Neuronal stem cell (in vitro differentiated cells): ENCODE measurements at regions not wholly inside any gene's neighbourhood (a gene's known extent, or its start where the extent isn't known, plus 50 kb on each side); places are given as distances from the start of the nearest gene placed in this dataset.

Source experiments
- DNase-seq: peaks from one replicate; pipeline ENCODE4 v3.0.0-alpha.2; 2013; ENCODE audit warnings: low spot score
- H2AFZ ChIP-seq: one replicate; pipeline ENCODE4 v1.6.1; 2013; ENCODE audit warnings: mild to moderate bottlenecking, low read length, inconsistent platforms
- H2AK5ac ChIP-seq: 2 replicates; pipeline ENCODE4 v1.6.1; 2013; ENCODE audit warnings: low read depth, mild to moderate bottlenecking, inconsistent platforms, low read length, moderate library complexity, mixed read lengths
- H2BK120ac ChIP-seq: 2 replicates; pipeline ENCODE4 v1.6.1; 2013; ENCODE audit warnings: low read depth, mild to moderate bottlenecking, inconsistent platforms, low read length, moderate library complexity, mixed read lengths
- H2BK12ac ChIP-seq: one replicate; pipeline ENCODE4 v1.6.1; 2013; ENCODE audit warnings: low read length, inconsistent platforms
- H2BK15ac ChIP-seq: 2 replicates; pipeline ENCODE4 v1.6.1; 2013; ENCODE audit warnings: mild to moderate bottlenecking, low read length, inconsistent platforms, mixed read lengths
- H2BK5ac ChIP-seq: one replicate; pipeline ENCODE4 v1.6.1; 2013; ENCODE audit warnings: inconsistent platforms, mild to moderate bottlenecking, low read length, moderate library complexity
- H3K14ac ChIP-seq: one replicate; pipeline ENCODE4 v1.6.1; 2013; ENCODE audit warnings: low read length, inconsistent platforms
- H3K18ac ChIP-seq: 2 replicates; pipeline ENCODE4 v1.6.1; 2013; ENCODE audit warnings: low read length, inconsistent platforms
- H3K23ac ChIP-seq: 2 replicates; pipeline ENCODE4 v1.6.1; 2013; ENCODE audit warnings: low read depth, mild to moderate bottlenecking, mixed read lengths, low read length, inconsistent platforms; ENCODE audit not compliant: poor library complexity
- H3K27ac ChIP-seq: replicated peaks from 3 replicates; pipeline ENCODE4 v1.5.1; 2013; ENCODE audit warnings: low read length, inconsistent platforms
- H3K27me3 ChIP-seq, 3 experiments: 2 replicates each; pipeline ENCODE4 v1.6.1; 2013; ENCODE audit warnings: low read length in 3 of 3, mild to moderate bottlenecking in 2 of 3, inconsistent platforms in 1 of 3, low read depth in 1 of 3, mixed read lengths in 1 of 3, moderate library complexity in 1 of 3; ENCODE audit not compliant: control insufficient read depth in 3 of 3, insufficient read depth in 3 of 3
- H3K36me3 ChIP-seq, 2 donors: replicated peaks in 1 of 2; 2 replicates each; pipeline ENCODE4 v1.6.1; 2013; ENCODE audit warnings: low read length in 2 of 2; ENCODE audit not compliant: control insufficient read depth in 2 of 2, insufficient read depth in 2 of 2
- H3K4ac ChIP-seq: 2 replicates; pipeline ENCODE4 v1.6.1; 2013; ENCODE audit warnings: inconsistent platforms, mild to moderate bottlenecking, low read length, moderate library complexity
- H3K4me1 ChIP-seq, 2 donors: 1 replicate in 1 of 2; 2 replicates in 1 of 2; pipeline ENCODE4 v1.6.1; 2013; ENCODE audit warnings: low read length in 2 of 2, low read depth in 1 of 2; ENCODE audit not compliant: control insufficient read depth in 2 of 2, insufficient read depth in 1 of 2
- H3K4me2 ChIP-seq: one replicate; pipeline ENCODE4 v1.6.1; 2013; ENCODE audit warnings: mild to moderate bottlenecking, low read length, inconsistent platforms; ENCODE audit not compliant: insufficient read depth, poor library complexity, severe bottlenecking
- H3K4me3 ChIP-seq, 2 donors: 2 replicates each; pipeline ENCODE4 v1.5.1; 2013; ENCODE audit warnings: low read length in 2 of 2, mild to moderate bottlenecking in 2 of 2, inconsistent platforms in 1 of 2, moderate library complexity in 1 of 2
- H3K79me1 ChIP-seq: one replicate; pipeline ENCODE4 v1.6.1; 2013; ENCODE audit warnings: low read depth, mild to moderate bottlenecking, inconsistent platforms, low read length, moderate library complexity
- H3K9ac ChIP-seq: one replicate; pipeline ENCODE4 v1.6.1; 2013; ENCODE audit warnings: mild to moderate bottlenecking, low read depth, low read length, inconsistent platforms; ENCODE audit not compliant: poor library complexity
- H3K9me3 ChIP-seq, 2 donors: replicated peaks in 1 of 2; 2 replicates each; pipeline versions ENCODE3 to v1.6.1; 2013; ENCODE audit warnings: low read length in 2 of 2, mild to moderate bottlenecking in 2 of 2, inconsistent platforms in 1 of 2, low read depth in 1 of 2, mixed read lengths in 1 of 2, moderate library complexity in 1 of 2; ENCODE audit not compliant: control insufficient read depth in 2 of 2, insufficient read depth in 1 of 2
- H4K8ac ChIP-seq: one replicate; pipeline ENCODE4 v1.6.1; 2013; ENCODE audit warnings: low read depth, mild to moderate bottlenecking, inconsistent platforms, low read length, moderate library complexity
- H4K91ac ChIP-seq: one replicate; pipeline ENCODE4 v1.6.1; 2013; ENCODE audit warnings: low read length, low read depth, mild to moderate bottlenecking, inconsistent platforms; ENCODE audit not compliant: poor library complexity
- WGBS, 2 donors: extraction: QIAGEN DNeasy Blood & Tissue Kit; methylation state at CpG; one replicate each; pipeline ENCODE4 v1.1.7; 2013; ENCODE audit warnings: missing lambda C conversion rate in 2 of 2, mixed read lengths in 1 of 2; ENCODE audit not compliant: insufficient read length in 2 of 2, insufficient replicate concordance in 1 of 2; ENCODE audit errors: extremely low coverage in 2 of 2; 5-methylcytosine and 5-hydroxymethylcytosine counted together

DNA sequence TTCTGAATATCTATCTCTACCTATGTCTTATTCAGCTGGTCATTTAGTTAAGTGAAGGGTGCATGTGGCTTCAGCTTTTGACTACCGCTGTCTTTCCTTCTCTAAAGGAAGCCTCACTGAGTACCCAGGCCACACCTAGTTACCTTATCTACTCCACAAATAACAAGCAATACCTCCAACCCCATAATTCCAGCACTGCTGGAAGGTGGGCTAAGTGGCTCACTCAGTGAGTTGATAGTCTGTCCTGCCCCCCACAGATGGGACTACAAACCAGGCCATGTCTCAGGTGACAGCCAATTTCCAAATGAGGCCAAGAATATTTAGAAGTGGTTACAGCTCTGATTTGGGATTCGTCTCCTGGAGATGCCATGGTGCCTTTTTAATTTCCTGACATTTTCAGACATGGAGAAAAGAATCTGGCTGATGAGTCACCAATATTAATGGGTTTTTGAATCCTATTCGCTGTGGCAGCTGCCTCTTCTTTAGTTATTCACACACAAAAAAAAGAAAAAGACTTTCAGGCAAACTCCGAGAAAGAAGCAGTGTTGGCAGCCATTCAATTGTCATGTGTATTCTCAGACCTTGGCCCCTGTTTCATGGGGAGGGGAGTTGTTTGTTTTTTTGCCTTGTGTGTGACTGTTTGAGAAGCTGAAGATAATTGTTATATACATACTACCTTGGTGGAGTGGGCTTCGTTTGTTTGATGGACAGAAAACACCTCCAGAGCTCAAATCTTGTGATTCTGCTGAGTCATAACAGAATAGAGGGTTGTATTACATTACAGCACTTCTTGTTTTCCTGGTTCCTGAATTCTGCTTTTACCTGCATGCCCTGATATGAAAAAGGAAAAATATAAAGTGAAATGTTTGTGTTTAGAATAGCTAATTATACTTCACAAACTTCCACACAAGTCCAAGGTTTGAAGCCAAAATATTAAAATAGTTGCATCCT is 64.2 kb downstream of the SCG2 start:
- no peak overlapping the region for H3K23ac ChIP-seq
- no peak overlapping the region for H3K18ac ChIP-seq
- no peak overlapping the region for H3K14ac ChIP-seq
- no peaks in the 10 kb centered on the region for H3K9me3 ChIP-seq
- H2BK120ac ChIP-seq: no peak overlapping the region
- H3K79me1 ChIP-seq: no peaks in the 10 kb centered on the region
- peak overlapping the region; percentile 80 for H2AFZ ChIP-seq
- H2BK12ac ChIP-seq: no peak overlapping the region
- DNase-seq: no peak
- no peak overlapping the region for H4K91ac ChIP-seq
- no peak overlapping the region for H2BK5ac ChIP-seq
- no peak overlapping the region for H3K4me3 ChIP-seq
- H3K4me1 ChIP-seq: peaks cover 4 to 16% of the 10 kb centered on the region in 2 donors
- H4K8ac ChIP-seq: no peak overlapping the region
- no peaks in the 10 kb centered on the region for H3K36me3 ChIP-seq
- whole genome bisulfite sequencing, 2 donors: no CpG with 5 or more reads among the region's 5 CpGs
- no peak overlapping the region for H2AK5ac ChIP-seq
- H2BK15ac ChIP-seq: no peak overlapping the region
- H3K9ac ChIP-seq: no peak overlapping the region
- H3K4me2 ChIP-seq: no peak overlapping the region
- no peak overlapping the region for H3K4ac ChIP-seq
- H3K27ac ChIP-seq: peak overlapping the region; percentile 29
- no peaks in the 10 kb centered on the region for H3K27me3 ChIP-seq

DNA sequence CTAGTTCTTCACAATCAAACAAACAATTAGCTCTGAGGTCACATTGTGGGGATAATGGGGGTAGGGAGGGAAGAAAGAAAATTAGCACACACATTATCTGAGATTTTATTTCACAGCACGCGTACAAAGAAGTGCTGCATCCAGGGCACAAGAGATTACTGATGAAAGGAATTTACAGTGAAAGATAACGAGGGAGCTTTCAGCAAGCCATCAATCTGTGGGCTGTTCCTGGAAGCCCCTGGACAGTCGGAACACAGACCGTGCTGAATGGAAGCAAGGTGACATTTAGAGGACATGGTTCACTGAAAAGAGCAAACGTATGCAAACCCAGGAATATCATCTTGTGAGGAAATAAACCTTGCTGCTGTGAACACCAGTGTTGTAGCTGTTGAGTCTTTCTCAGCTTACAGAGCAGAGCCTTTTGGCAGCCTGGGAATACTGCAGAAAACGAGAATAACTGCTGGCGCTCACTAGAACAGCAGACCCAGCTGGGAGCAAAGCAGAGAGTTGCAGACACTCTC is 63.2 kb downstream of the SCG2 start:
- Histone ChIP-seq H3K9me3 (no peaks in the 10 kb centered on the region), H3K27me3 (no peaks in the 10 kb centered on the region), H3K4ac (no peak overlapping the region), H4K8ac (no peak overlapping the region), H2AFZ (peak overlapping the region; percentile 80), H3K4me1 (peaks cover 4 to 16% of the 10 kb centered on the region in 2 donors), H3K14ac (no peak overlapping the region), H3K36me3 (no peaks in the 10 kb centered on the region), H2AK5ac (no peak overlapping the region), H3K4me2 (no peak overlapping the region), H3K79me1 (no peaks in the 10 kb centered on the region), H3K23ac (no peak overlapping the region), H2BK5ac (no peak overlapping the region), H2BK120ac (no peak overlapping the region), H2BK15ac (no peak overlapping the region), H3K9ac (no peak overlapping the region), H3K4me3 (no peak overlapping the region), H2BK12ac (no peak overlapping the region), H3K18ac (no peak overlapping the region), H3K27ac (no peak overlapping the region), H4K91ac (no peak overlapping the region)
- no CpG with 5 or more reads among the region's 8 CpGs for WGBS, 2 donors
- peak; percentile 21 for DNase-seq

GRCh38 chr2:223541546-223541945 is 60.6 kb downstream of the SCG2 start:
- no peak overlapping the region for H3K18ac ChIP-seq
- H2BK5ac ChIP-seq: no peak overlapping the region
- H3K36me3 ChIP-seq: no peaks in the 10 kb centered on the region
- no peaks in the 10 kb centered on the region for H3K79me1 ChIP-seq
- no peak overlapping the region for H2BK12ac ChIP-seq
- H4K91ac ChIP-seq: no peak overlapping the region
- no peak overlapping the region for H3K27ac ChIP-seq
- H2BK15ac ChIP-seq: no peak overlapping the region
- DNase-seq: no peak
- no peak overlapping the region for H2AK5ac ChIP-seq
- peak overlapping the region; percentile 46 for H2AFZ ChIP-seq
- H4K8ac ChIP-seq: no peak overlapping the region
- peaks cover 4 to 26% of the 10 kb centered on the region in 2 donors for H3K4me1 ChIP-seq
- no peaks in the 10 kb centered on the region for H3K27me3 ChIP-seq
- H3K14ac ChIP-seq: no peak overlapping the region
- H3K4ac ChIP-seq: no peak overlapping the region
- no peak overlapping the region for H3K4me3 ChIP-seq
- no peaks in the 10 kb centered on the region for H3K9me3 ChIP-seq
- H3K4me2 ChIP-seq: no peak overlapping the region
- no CpG with 5 or more reads among the region's 2 CpGs for WGBS, 2 donors
- no peak overlapping the region for H3K23ac ChIP-seq
- H3K9ac ChIP-seq: no peak overlapping the region
- no peak overlapping the region for H2BK120ac ChIP-seq

DNA sequence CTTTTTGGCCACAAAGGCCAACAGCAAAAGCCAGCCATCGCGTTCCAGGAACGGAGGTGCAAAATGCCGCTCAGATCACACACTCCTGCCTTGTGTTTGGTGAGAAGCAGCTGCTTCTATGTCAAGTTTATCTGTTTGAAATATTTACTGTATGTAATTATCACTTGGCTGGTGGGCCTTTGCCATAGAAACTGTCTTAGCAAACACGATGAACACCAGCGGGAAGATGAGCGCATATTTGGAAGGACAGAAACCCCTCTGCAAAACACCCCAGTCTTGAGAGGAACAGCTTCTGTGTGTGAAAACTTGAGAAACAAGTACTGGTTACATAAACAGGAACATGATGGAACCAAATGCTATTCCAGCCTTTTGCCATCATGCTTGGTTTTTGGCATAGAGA is 59.7 kb downstream of the SCG2 start:
- Histone ChIP-seq H3K14ac (no peak overlapping the region), H3K9me3 (no peaks in the 10 kb centered on the region), H4K8ac (no peak overlapping the region), H2BK120ac (no peak overlapping the region), H2BK15ac (no peak overlapping the region), H2BK5ac (no peak overlapping the region), H3K27ac (no peak overlapping the region), H2AFZ (no peak overlapping the region), H3K4me3 (no peak overlapping the region), H2AK5ac (no peak overlapping the region), H3K9ac (no peak overlapping the region), H3K4ac (no peak overlapping the region), H3K4me1 (peaks cover 4 to 28% of the 10 kb centered on the region in 2 donors), H3K18ac (no peak overlapping the region), H3K23ac (no peak overlapping the region), H3K4me2 (no peak overlapping the region), H4K91ac (no peak overlapping the region), H3K79me1 (no peaks in the 10 kb centered on the region), H3K27me3 (no peaks in the 10 kb centered on the region), H2BK12ac (no peak overlapping the region), H3K36me3 (no peaks in the 10 kb centered on the region)
- no CpG with 5 or more reads among the region's 7 CpGs for WGBS, 2 donors
- DNase-seq: no peak
